Cardiac muscle cell (in vitro differentiated cells and primary cell): ENCODE measurements at regions not wholly inside any gene's neighbourhood (a gene's known extent, or its start where the extent isn't known, plus 50 kb on each side); places are given as distances from the start of the nearest gene placed in this dataset.

Experiments
- DNase-seq, 2 donors: peaks; one replicate each; pipeline versions ENCODE4 v3.0.0 to v3.0.0-alpha.2; 2010 to 2017; ENCODE audit warnings: low read depth in 1 of 2, low spot score in 1 of 2
- H3K27ac ChIP-seq: fragments of 200-600 bp; sonication (generic); 2 replicates; pipeline ENCODE4 v1.5.1; 2016
- H3K27me3 ChIP-seq: fragments of 200-600 bp; sonication (generic); 2 replicates; pipeline ENCODE4 v1.6.0; 2016; ENCODE audit warnings: control low read depth
- H3K36me3 ChIP-seq: fragments of 200-600 bp; sonication (generic); 2 replicates; pipeline ENCODE4 v1.5.1; 2016; ENCODE audit warnings: control low read depth
- H3K4me1 ChIP-seq: fragments of 200-600 bp; sonication (generic); 2 replicates; pipeline ENCODE4 v1.8.1; 2017; ENCODE audit warnings: low read depth, mild to moderate bottlenecking, mixed run types
- H3K4me3 ChIP-seq: fragments of 200-600 bp; sonication (generic); 2 replicates; pipeline ENCODE4 v1.5.1; 2016; ENCODE audit warnings: mild to moderate bottlenecking
- H3K9me3 ChIP-seq: fragments of 200-600 bp; sonication (generic); 2 replicates; pipeline ENCODE4 v1.5.1; 2017; ENCODE audit warnings: low read depth, mild to moderate bottlenecking, control low read depth
- CTCF ChIP-seq: IDR thresholded peaks from 2 replicates; pipeline ENCODE4 v1.5.1; 2012; ENCODE audit warnings: low read depth, mild to moderate bottlenecking, low read length

- no peak for TF ChIP-seq CTCF
- Histone ChIP-seq H3K9me3 (no peaks in the 10 kb centered on the region), H3K4me3 (no peak overlapping the region), H3K4me1 (no peaks in the 10 kb centered on the region), H3K27me3 (no peaks in the 10 kb centered on the region), H3K36me3 (no peaks in the 10 kb centered on the region), H3K27ac (no peak overlapping the region)
- no peak for DNase-seq
Observed at GRCh38 chr3:110181226-110181625, 843.9 kb upstream of the DPPA4 start.

- Histone ChIP-seq H3K36me3 (no peaks in the 10 kb centered on the region), H3K27me3 (no peaks in the 10 kb centered on the region), H3K4me1 (no peaks in the 10 kb centered on the region), H3K4me3 (no peak overlapping the region), H3K27ac (no peak overlapping the region), H3K9me3 (no peaks in the 10 kb centered on the region)
- no peak for DNase-seq
- no peak for TF ChIP-seq CTCF
Observed at GRCh38 chr3:110184536-110184935, 847.2 kb upstream of the DPPA4 start.

GRCh38 chr3:110193074-110193473, 855.7 kb upstream of the DPPA4 start:
- peaks cover 12% of the 10 kb centered on the region for H3K4me1 ChIP-seq
- DNase-seq: peak; percentile 2 to 25
- H3K9me3 ChIP-seq: no peaks in the 10 kb centered on the region
- no peaks in the 10 kb centered on the region for H3K36me3 ChIP-seq
- no peak overlapping the region for H3K27ac ChIP-seq
- H3K27me3 ChIP-seq: no peaks in the 10 kb centered on the region
- H3K4me3 ChIP-seq: no peak overlapping the region
- TF ChIP-seq CTCF: no peak

- DNase-seq: peak in 1 of 2 donors; percentile 13
- H3K4me3 ChIP-seq: no peak overlapping the region
- no peaks in the 10 kb centered on the region for H3K36me3 ChIP-seq
- no peaks in the 10 kb centered on the region for H3K9me3 ChIP-seq
- TF ChIP-seq CTCF: no peak
- no peaks in the 10 kb centered on the region for H3K4me1 ChIP-seq
- H3K27ac ChIP-seq: no peak overlapping the region
- H3K27me3 ChIP-seq: no peaks in the 10 kb centered on the region
Observed at GRCh38 chr3:110198717-110199587, 861.6 kb upstream of the DPPA4 start.

GRCh38 chr3:110199588-110199943, 862.2 kb upstream of the DPPA4 start:
- no peaks in the 10 kb centered on the region for H3K9me3 ChIP-seq
- TF ChIP-seq CTCF: no peak
- no peaks in the 10 kb centered on the region for H3K4me1 ChIP-seq
- no peak overlapping the region for H3K4me3 ChIP-seq
- no peaks in the 10 kb centered on the region for H3K36me3 ChIP-seq
- no peaks in the 10 kb centered on the region for H3K27me3 ChIP-seq
- no peak for DNase-seq
- no peak overlapping the region for H3K27ac ChIP-seq
